RPMI7951 (cell line): ENCODE measurements at regions not wholly inside any gene's neighbourhood (a gene's known extent, or its start where the extent isn't known, plus 50 kb on each side); places are given as distances from the start of the nearest gene placed in this dataset.

Experiments used
- DNase-seq: peaks from one replicate; pipeline ENCODE4 v3.0.0-alpha.2; 2012; ENCODE audit warnings: low read depth

DNA sequence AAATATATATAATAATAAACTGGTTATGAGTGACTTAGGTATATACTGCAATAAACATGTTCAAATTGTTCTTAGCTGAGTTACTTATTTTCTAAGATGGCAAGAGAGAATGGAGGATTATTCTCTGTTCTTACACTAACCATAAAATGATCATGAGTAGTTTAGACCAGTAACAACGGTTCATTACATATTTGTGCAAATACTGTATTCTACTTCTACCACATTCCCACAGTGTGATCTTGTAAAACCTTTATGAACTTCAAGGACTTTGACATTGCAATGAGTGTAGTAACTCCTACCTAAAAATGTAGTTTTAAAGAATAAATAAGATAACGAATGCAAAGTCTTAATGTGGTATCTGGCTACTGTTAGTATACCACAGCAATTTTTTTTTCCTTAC, 353.7 kb upstream of the NCAM2 start:
- no peak for DNase-seq

DNA sequence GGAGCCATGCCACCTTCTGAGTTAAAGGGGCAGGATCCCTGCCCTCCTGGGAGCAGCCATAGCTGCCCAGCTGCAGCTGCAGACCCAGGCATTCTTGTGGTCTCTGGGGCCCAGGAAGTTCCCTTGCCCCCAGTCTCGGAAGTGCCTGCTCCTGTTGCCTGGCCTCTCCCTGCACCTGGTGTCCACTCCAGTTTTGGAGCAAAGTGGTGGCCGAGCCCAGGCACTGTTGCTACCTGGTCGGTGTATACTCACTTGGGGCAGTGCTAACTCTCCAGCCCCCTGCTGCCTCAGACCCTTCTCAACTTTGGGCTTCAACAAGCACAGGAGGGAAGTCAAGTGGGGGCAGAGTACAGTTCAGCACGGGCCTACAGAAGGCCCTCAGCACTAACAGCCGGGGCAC, 352.9 kb upstream of the NCAM2 start:
- DNase-seq, result no peak

DNA sequence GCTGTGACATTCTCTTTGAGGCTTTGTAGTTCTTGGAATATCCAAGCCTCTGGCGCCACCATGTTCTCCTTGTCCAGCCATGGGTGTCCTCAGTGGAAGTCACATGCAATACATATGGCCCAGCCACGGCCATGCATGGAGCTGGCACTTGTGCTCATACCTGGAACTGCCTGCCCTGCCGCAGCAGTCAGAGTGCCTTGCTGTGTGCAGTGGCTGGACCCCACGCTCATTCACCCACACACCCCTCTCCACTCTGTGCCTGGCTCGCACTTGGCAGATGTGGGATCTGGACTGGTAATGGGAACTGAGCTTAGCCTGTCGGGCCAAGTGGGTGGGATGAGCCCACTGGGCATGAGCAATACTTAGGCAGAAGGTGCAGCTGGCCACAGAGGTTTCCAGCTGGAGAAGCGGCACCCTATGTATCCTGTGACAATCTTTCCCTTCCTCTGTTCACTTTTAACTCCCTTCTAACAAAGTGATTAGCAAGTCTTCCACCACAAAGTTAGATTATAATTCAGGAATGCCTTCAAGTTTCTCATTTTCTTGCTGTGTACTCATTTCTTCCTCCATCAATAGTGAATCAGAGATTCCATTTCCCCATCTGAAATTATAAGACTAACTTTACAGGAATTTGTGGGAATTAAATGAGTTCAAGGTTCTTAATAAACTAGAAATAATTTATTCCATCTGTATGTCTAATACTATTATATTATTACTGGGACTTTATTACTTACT, 351.6 kb upstream of the NCAM2 start:
- DNase-seq, result no peak

DNA sequence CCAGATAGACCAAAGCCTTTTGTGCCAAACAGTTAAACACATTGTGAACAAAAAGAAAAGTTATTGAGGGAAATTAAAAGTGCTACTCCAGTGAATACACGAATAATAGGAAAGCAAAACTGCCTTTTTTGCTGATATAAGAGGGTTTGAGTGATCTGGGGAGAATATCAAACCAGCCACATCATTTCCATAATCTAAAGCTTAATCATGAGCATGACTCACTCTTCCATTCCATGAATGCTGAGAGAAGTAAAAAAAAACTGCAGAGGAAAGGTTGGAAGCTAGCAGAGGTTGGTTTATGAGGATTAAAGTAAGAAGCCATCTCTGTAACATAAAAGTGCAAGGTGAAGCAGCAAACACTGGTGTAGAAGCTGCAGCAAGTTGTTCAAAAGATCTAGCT, 350.6 kb upstream of the NCAM2 start:
- no peak for DNase-seq

- no peak for DNase-seq
These were observed 349.0 kb upstream of the NCAM2 start for GRCh38 chr21:20649231-20649630.

DNA sequence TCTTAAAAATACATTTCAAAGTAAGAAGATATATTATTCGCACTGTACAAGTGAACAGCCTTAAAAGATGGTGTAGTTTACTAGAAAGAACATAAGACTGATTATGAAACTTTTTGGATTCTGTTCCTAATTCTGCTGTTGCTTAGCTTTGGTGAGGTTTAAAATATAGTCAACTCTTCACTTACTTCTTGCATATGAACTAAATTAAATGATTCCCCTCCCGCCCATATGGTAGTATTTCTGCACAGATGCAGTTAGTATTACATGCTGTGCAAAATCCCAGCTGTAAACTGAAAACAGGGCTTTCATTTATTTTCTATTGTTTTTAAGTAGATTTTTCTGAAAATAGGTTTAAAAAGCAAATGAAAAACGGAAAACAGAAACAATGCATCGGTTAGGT, 345.4 kb upstream of the NCAM2 start:
- no peak for DNase-seq

DNA sequence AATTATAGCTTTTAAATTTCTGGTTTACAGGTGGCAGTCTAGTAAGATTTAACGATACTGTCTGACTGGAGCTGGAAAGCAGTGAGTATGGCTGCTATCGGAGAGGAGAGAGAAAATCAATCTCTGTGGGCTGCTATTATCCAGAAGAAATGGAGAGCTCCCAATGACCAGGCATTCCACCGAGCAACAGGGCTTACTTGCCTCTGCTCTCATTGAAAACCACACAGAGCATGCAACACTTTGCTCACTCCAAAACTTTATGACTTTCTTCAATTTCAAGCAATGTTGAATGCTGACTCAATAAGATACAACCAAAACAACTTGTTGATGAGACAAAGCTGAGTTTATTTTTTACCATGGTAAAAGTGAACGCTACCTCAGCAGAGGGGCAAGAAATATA, 337.0 kb upstream of the NCAM2 start:
- no peak for DNase-seq

DNA sequence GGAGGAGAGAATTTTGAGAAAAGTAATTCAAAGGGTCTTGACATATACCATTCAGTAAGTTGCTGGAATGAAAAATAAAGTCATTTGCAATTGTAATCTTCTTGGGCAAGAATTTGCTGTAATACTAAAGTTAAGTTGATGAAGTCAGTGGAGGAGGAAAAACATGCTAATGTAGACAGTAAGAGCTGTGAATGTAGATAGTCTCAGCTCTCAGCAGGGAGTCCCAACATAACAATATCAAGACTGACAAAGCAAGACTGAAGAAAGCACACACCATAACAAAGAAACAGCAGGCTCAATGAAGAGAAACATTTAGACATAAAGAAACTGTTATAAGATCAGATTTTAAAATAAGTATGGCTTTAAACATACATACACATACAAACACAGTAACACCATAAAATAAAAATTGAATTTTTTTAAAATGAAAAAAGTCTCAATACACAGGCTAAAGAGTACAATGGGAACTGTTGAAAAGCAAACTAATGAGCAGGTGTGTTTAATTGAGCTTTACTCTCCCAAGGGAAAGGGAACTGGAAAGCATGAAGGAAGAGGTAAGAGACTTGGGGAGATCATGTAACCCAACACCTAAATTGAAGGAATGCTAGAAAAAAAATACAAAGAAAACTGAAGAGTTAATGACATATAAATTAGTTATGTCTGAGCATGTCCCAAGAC, 336.3 kb upstream of the NCAM2 start:
- no peak for DNase-seq

DNA sequence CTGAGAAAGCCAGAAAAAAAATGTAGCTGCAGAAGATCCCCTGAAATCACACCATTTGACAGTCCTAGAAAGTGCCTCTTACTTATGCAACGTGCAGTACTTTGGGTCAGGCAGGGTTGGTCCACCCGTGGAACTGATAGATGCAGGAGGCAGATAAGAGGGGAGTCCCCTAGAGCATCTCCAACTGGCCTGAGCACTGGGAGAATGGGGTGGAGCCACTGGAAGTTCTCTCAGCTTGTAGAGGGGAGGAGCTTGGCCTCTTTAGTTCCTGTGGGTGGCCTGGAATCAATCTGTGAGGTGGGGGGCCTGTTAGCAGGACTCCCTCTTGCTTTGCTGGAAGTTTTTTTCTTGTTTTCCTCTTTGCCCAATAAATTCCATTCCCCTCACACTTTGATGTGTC, 335.7 kb upstream of the NCAM2 start:
- DNase-seq, result no peak

DNA sequence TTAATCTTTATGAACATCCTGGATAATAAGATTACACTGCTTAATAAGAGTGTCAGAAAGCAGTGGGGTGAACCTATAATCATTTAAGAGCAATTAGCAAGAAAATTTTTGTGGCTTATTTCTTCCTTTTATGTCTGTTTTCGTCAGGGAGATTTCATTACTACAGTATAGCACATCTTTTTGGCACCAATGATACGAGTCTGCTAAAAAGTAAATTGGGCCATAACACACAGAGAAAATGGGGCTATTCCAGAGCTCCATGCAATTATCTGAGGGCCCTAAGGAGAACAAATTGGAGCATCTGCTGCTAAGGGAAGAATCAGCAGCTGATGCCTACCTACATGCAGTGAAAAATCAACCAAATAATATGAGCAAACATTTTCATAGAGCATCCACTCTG, 330.3 kb upstream of the NCAM2 start:
- DNase-seq, result no peak

GRCh38 chr21:20685475-20685874, 312.7 kb upstream of the NCAM2 start:
- no peak for DNase-seq

DNA sequence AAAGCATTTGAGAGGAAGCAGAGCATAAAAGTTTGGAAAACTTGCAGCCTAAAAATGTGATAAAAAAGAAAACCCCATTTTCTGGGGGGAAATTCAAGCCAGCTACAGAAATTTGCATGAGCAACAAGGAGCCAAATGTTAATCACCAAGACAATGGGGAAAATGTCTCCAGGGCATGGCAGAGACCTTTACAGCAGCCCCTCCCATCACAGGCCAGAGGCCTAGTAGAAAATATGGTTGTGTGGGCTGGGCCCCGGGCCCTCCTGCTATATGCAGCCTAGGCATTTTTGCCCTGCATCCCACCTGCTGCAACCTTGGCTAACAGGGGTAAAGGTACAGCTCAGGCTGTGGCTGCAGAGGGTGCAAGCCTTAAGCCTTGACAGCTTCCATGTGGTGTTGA, 299.6 kb upstream of the NCAM2 start:
- no peak for DNase-seq

DNA sequence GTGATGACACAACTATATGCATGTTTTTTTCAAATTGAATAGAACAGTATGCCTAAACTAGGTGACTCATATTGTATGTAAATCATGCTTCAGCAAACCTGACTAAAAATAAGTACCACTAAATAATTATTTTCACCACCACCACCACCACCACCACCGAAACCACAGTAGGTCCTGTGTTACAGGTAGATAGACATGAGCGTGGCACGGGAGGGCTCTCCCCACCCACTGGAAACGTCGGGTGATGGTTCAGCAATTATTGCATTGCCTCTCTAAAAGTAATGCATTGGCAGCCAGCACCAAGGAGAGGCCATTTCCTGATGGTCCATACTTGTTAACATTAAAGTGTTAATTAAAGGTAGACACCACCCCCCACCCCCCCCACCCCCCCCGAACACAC, 297.0 kb upstream of the NCAM2 start:
- no peak for DNase-seq

DNA sequence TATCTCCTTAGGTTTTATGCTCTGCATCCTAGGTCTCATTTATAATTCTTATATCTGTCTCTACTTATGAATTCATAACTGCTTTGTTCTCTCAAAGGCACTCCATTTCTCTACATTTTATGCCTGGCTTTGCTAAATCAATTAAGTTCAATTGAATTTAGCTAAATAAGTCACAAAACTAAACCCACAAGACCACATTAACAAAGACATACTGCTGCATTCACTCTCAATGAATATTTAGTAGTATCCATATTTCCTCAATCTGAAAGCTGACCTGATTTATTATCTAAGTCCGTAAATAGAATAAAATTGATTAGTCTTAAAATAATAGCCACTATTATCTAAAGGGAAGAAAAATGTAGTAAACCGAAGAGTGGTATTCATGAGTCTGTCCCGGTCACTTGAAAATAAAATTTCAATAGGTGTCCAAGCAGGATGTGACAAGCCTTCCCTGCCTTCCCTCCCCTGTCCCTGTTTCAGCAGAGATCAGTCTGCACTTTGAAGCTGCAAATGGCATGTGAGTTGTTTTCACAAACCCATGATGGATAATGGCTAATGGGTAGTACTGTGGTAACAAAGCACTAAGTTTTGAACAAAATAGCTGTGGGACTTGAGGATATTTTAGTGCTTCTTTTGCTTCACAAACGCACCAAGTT, 295.0 kb upstream of the NCAM2 start:
- DNase-seq, result no peak

- no peak for DNase-seq
These were observed 277.6 kb upstream of the NCAM2 start for GRCh38 chr21:20720623-20721022.

DNA sequence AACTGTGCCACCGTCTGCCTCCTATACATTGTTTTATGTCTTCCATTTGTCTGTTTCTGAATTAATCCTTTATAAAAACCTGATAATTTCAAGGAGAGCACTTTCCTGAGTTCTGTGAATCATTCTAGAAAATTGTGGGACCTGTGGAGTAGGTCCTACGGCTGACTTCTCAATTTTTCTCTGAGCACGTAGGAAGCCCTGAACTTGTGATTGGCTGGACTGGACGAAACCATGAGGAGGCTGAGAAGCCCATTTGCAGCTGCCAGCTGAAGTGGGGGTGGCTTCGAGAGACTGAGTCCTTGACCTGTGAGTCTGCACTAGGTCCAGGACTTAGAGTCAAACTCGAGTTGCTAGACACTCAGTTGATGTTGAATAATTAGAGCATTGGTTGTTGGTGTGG, 277.1 kb upstream of the NCAM2 start:
- no peak for DNase-seq

DNA sequence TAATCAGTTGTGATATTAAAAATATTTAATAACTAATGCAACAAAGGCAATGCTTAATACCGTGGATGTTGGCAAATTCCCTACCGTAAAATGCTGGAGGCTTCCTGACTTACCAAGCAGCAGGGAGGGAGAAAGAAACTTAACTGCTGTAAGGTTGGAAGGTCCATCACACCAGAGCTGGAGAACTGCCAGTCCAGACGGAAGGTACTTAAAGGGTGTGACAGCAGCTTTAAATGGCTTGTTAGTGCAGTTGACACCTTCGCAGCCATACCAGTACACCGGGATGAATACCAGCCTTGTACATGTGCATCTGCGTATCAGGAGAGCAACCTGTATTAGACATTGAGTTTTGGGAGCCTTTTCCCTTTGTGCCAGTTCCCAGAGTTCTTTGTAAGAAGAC, 269.5 kb upstream of the NCAM2 start:
- DNase-seq, result no peak

DNA sequence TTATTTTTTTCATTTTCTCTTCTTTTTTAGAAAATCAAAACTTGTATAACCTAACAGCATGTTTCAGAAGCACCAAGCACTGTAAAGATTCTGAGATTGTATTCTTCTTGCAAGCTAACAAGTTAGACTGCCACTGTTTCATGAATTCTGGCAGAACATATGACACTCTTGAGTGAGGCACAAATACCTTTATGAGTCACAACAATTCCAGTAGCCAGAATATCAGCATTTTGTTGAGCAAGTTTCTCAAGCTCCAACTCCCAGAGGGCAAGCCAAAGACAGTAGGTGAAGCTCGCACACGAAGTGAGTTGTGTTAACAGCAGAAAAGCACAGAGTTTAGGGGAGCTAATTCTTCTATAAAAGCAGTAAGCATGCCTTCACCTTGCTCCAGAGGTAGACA, 268.8 kb upstream of the NCAM2 start:
- DNase-seq, result no peak

GRCh38 chr21:20730441-20730840, 267.8 kb upstream of the NCAM2 start:
- no peak for DNase-seq

- DNase-seq, result no peak
These were observed 263.0 kb upstream of the NCAM2 start for GRCh38 chr21:20735257-20735656.

- no peak for DNase-seq
These were observed 260.8 kb upstream of the NCAM2 start for GRCh38 chr21:20737227-20737913.

- no peak for DNase-seq
These were observed 258.8 kb upstream of the NCAM2 start for GRCh38 chr21:20739421-20739820.

GRCh38 chr21:20741445-20741844, 256.8 kb upstream of the NCAM2 start:
- no peak for DNase-seq
